ENCODE measurements at regions not wholly inside any gene's neighbourhood (a gene's known extent, or its start where the extent isn't known, plus 50 kb on each side); places are given as distances from the start of the nearest gene placed in this dataset.
"Not testable (repeated sequence)": the region's sequence is repeated elsewhere in the genome, so short reads cannot be mapped to it uniquely, and the experiment has no call there.

DNA sequence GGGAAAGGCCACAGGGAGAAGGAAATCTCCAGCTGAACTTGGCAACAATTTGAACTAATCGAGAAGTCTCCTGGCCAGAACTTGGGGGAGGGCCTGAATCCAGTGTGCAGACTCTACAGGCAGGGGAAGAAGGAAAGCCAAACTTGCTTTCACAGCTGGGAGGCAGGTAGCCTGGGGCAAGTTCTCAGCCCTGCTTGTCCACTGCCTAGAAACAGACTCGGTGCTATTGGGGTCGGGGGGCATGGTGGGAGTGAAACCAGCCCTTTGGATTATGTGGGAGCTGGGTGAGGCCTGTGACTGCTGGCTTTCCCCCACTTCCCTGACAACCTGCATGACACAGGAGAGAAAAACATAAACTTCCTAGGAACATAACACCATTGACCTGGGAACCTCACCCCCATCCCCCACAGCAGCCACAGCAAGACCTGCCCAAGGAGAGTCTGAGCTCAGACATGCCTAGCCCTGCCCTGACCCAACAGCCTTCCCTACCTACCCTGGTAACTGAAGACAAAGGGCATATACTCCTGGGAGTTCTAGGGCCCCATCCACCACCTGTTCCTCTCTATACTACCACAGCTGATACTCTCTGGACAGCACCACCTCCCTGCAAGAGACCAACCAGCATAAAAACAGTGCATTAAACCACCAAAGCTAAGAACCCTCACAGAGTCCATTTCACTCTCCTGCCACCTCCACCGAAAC is 103.7 kb upstream of the MNS1 start:
- no peak for DNase-seq

DNA sequence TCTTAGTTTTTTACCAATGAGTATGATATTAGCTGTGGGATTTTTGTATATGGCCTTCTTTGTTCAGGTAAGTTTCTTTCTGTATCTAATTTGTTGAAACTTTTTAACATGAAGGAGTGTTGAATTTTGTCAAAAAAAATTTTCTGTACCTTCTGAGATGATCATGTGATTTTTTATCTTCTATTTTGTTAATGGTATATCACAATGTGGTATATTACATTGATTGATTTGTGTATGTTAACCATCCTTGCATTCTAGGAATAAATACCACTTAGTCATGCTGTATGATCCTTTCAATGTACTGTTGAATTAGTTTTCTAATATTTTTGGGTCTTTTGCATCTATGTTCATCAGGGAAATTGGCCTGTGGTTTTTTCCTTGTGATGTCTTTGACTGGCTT is 92.5 kb upstream of the MNS1 start:
- DNase-seq: no peak

DNA sequence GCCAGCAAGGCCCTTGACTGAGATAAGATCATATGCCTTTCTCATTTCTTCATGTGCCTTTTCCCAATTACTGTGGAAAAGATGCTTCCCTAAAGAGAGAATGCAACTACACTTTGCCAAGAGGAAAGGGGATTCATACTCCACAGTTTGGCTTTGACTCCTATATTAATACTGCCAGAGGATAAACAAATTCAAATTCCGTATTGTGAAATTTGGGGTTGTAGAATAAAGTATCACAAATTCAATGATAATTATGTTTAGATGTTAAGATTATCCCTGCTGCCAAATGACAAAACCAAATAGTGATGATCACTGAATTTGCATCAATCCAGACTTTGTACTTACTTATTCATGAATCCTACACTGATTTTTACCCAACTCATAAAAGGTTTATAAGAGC is 88.5 kb upstream of the MNS1 start:
- DNase-seq: no peak

DNA sequence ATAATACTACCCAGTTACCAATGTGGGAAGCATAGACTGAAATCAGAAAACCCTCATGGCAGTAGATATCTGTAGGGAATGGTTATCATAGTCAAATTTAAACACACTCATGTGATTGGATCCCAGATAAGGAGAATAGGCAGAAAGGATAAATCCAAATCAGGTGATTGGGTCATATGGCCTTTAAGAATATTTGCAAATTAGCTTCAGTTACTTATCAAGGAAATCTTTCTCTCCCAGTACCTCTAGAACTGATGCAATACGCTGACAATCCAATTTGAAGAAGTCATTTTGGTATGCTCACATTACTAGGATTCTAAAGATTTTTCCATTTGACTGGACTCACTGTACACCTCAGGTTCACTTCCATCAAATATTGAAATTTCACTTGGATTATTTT is 87.7 kb upstream of the MNS1 start:
- DNase-seq: no peak

DNA sequence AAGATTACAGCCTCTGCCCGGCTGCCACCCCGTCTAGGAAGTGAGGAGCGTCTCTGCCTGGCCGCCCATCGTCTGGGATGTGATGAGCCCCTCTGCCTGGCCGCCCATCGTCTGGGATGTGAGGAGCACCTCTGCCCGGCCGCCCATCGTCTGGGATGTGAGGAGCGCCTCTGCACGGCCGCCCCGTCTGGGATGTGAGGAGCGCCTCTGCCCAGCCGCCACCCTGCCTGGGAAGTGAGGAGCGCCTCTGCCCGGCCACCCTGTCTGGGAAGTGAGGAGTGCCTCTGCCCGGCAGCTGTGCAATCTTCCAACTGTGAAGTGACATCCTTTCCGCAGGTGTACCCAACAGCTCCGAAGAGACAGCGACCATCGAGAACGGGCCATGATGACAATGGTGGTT is 75.6 kb upstream of the MNS1 start:
- DNase-seq: not testable (repeated sequence)

DNA sequence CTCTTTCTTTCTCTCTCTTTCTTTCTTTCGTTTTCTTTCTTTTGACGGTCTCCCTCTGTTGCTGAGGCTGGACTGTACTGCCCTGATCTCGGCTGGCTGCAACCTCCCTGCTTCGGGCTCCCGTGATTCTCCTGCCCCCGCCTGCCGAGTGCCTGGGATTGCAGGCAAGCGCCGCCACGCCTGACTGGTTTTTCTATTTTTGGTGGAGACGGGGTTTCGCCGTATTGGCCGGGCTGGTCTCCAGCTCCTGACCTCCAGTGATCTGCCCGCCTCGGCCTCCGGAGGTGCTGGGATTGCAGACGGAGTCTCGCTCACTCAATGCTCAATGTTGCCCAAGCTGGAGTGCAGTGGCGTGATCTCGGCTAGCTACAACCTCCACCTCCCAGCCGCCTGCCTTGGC is 75.2 kb upstream of the MNS1 start:
- DNase-seq: not testable (repeated sequence)

DNA sequence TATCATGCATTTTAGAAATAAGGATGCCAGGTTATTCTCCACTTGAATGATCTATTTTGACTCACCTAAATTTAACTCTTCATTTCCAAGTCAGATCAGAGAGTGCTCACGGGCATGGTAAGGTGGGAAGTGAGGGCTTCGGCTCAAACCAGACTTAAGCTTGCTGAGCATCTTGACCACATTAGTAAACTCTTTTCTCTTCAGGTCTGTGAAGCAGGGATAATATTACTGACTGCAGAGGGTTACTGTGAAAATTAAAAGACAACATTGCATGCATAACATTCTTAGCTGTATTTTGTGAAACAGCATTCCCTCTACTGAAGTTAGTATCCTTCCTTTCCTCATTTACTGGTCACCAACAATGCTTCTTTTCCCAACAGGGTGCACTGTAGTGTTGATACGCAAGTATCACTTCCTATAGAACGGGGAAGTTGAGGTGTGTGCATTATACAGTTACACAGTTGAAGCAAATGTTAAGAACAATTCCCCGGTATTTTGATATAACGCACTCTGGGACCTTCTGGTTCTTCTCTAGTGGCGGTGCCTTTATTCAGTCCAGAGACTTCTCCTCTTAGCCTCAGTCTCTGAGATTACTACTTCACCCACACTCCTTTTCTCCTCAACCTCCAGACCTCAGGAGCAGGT is 74.1 kb upstream of the MNS1 start:
- DNase-seq: no peak

DNA sequence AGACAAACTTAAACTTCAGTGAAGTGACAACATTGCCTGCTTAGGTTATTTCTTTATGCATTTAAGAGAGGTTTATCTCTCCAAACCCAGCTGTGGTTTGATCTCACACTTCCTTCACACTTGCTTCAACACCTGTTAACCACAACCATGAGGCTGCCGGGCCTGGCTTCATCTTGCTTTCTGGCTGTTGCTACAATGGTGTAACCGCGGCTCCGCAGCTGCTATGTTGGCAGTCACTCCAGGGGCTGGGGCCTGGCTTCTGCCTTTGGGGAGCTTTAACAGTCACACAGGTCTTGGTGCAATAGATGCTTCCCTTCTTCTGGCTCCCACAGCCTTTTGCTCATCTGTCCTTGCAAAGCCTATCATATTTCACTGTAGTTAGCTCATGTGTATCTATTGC is 72.9 kb upstream of the MNS1 start:
- peak in 1 of 2 donors; percentile 9 for DNase-seq

DNA sequence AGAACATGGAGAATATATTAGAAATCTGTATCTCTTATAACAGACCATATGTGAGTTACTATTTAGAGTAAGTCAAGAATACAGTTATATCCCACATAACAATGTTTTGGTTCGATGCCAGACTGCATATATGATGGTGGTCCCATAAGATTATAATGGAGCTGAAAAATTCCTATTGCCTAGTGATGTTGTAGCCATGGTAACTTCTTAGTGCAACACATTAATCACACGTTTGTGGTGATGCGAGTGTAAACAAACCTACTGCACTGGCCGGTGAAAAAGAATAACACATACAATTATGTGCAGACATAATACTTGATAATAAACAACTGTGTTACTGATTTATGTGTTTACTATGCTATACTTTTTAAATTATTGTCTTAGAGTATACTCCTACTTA is 69.8 kb upstream of the MNS1 start:
- no peak for DNase-seq

DNA sequence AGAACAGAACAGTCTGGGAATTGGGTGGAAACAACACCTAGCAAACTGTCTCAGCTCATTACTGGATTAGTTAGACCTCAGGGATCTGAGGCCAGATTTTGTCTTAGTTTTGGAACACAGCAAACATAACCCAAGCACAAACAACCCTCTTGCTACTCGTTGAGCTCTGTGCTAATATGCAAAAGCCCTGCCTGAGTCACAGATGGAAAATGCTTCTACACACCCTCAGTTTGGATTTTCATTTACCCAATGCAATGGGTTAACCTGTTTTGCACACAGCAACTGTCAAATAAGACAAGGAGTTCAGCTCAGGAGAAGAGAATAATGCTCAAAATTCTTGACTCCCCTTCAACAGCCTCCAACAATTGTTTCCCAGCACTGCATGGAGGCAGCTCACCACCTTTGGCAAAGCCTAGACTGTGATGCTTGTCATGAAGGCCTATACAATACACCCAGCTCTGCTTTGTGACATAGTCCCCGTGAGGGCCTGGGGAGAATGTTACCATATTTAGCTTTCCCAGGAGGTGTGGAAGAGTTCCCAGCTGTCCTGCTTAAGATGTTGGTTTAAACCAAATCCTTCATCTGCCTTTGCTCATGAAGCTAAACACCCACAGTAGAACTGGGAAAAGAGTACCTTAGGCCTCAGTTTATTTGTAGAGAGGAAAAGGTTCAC is 68.9 kb upstream of the MNS1 start:
- DNase-seq: no peak

DNA sequence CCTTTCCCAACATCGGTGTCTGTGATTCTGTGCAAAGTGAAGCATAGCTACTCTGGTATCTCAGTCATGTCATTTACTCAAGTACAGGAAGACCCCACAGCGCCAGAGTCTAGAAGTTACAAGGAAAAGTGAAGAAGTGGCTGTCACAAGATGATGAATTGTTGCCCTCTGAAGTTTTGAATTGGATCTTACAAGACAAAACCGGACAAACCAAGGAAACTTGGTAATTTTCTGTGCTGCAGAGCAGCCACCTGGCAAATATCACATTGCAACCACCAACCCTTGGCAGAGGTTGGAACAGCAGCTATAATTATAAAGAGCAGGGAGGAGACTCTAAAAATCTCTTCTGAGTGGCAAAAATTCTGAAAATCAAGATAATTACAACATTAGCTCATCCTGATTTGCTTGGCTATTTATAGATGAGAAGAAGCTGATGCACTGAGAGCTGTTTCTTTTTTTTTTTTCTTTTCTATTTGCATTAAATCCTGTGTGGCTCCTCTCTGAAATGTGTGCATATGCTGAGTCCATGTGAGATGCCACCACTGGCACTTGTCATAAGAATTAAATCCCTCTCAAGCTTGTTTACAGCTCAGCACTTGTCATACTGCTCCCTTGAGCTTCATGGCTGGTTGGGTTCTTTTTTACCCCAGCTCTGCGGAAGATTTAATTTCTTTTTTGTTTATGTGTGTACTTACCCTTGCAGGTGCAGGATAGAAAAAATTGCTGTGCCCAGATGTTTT is 68.0 kb upstream of the MNS1 start:
- DNase-seq: no peak

DNA sequence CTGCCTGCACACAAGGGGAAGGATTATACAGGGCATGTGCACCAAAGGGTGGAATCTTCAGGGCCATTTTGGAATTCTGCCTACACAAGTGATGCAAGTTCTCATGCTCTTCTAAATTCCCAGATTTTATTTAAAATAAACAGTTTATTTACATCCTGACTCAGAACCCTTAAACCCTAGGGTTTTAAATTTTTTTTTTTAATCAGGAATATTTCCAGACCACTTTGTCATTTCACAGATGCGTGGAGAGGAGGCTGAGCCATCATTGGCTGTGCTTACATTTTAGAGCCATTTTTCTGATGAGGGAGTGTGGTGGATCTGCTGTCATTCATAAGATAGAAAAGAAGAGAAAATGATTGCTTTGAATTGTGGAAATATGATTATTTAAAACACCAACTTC is 65.2 kb upstream of the MNS1 start:
- no peak for DNase-seq

DNA sequence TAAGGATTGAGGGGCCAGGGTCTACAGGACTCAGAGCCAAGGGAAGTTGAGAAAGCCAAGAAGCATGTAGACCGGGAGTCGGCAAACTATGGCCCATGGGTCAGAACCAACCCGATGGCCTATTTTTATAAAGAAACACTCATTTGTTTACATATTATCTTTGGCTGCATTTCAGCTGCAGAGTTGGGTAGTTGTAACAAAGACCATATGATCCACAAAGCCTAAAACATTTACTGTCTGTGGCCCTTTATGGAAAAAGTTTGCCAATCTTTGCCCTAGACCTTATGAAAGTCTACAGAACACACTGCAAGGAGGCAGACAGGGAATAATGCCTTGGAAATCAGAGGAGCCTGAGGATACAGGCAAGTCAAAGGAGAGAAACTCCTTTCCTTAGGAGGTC is 63.2 kb upstream of the MNS1 start:
- no peak for DNase-seq

DNA sequence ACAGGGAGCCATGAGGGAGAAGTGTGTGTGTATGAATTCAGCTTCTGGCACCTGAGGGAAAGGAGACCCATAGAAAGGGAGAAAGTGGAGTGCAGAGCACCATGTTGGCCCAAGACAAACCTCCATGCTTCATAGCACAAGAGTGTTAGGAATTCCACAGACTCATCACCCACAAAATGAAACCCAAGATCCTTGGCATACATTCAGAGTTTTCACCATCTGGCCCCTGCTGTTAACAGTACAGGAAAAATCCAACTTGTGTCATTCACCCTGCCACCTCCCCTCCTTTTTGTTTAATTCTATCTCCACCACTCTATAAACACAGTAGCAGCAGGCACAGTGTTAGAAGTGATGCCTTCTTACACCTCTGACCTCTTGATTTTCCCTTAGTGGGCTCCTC is 60.0 kb upstream of the MNS1 start:
- DNase-seq: no peak

DNA sequence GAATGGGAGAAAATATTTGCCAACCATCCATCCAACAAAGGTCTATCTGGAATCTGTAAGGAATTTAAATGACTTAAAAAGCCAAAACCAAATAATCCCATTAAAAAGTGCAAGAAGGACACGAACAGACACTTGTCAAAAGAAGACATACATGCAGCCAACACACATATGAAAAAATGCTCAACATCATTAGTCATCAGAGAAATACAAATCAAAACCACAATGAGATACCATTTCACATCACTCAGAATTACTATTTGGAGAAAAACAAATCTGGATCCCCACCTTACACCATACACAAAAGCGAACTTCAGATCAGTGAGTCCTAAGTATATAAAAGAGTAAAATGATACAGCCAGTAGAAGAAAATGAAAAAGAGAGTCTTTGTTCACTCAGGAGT is 58.6 kb upstream of the MNS1 start:
- DNase-seq: no peak

DNA sequence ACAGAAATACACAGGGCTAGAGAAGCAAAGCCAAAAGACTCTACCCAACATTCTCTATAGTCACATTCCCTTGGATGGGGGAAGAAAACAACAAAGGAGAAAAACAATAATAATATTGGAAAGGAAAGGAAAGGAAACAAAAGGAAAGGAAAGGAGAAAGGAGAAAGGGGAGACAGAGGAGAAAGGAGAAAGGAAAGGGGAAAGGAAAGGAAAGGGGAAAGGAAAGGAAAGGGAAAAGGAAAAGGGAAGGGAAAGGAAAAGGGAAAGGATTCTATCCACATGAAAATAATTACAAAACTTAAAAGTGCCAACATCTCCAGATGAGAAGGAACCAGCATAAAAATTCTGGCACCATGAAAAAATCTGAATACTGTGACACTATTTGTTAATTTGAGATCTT is 54.1 kb upstream of the MNS1 start:
- DNase-seq: no peak
